ENCODE measurements at regions not wholly inside any gene's neighbourhood (a gene's known extent, or its start where the extent isn't known, plus 50 kb on each side); places are given as distances from the start of the nearest gene placed in this dataset.

GRCh38 chr2:156765043-156765442, 328.9 kb downstream of the GPD2 start:
- no peaks in the 10 kb centered on the region for H3K27me3 ChIP-seq (ENCODE audit: insufficient read depth)
- no peak overlapping the region for H3K4me3 ChIP-seq
- H3K4me1 Mint-ChIP-seq: no peaks in the 10 kb centered on the region
- no peak overlapping the region for H3K27ac Mint-ChIP-seq
- DNase-seq (ENCODE audit: low spot score) (no peak), ATAC-seq (no peak)
- no peak overlapping the region for H3K27ac ChIP-seq (ENCODE audit: low read depth)
- TF ChIP-seq EZH2phosphoT487 (IDR thresholded peaks at IDR 0.05; ENCODE audit: unreplicated experiment) (no peak), POLR2AphosphoS5 (IDR thresholded peaks at IDR 0.05; ENCODE audit: low read depth) (no peak), NANOG (IDR thresholded peaks at IDR 0.05; ENCODE audit: borderline replicate concordance) (no peak), ZNF331 (CRISPR knock-in tag; IDR thresholded peaks at IDR 0.05; ENCODE audit: low read depth) (no peak), EZH2 (IDR thresholded peaks at IDR 0.05; ENCODE audit: low read depth, unreplicated experiment) (no peak), STAT1 (IDR thresholded peaks at IDR 0.05; ENCODE audit: unreplicated experiment) (no peak), JUNB (IDR thresholded peaks at IDR 0.05; ENCODE audit: unreplicated experiment) (no peak), CREB1 (CRISPR knock-in tag; IDR thresholded peaks at IDR 0.05; ENCODE audit: low read depth) (no peak)
- TF ChIP-seq, protein P1, sequence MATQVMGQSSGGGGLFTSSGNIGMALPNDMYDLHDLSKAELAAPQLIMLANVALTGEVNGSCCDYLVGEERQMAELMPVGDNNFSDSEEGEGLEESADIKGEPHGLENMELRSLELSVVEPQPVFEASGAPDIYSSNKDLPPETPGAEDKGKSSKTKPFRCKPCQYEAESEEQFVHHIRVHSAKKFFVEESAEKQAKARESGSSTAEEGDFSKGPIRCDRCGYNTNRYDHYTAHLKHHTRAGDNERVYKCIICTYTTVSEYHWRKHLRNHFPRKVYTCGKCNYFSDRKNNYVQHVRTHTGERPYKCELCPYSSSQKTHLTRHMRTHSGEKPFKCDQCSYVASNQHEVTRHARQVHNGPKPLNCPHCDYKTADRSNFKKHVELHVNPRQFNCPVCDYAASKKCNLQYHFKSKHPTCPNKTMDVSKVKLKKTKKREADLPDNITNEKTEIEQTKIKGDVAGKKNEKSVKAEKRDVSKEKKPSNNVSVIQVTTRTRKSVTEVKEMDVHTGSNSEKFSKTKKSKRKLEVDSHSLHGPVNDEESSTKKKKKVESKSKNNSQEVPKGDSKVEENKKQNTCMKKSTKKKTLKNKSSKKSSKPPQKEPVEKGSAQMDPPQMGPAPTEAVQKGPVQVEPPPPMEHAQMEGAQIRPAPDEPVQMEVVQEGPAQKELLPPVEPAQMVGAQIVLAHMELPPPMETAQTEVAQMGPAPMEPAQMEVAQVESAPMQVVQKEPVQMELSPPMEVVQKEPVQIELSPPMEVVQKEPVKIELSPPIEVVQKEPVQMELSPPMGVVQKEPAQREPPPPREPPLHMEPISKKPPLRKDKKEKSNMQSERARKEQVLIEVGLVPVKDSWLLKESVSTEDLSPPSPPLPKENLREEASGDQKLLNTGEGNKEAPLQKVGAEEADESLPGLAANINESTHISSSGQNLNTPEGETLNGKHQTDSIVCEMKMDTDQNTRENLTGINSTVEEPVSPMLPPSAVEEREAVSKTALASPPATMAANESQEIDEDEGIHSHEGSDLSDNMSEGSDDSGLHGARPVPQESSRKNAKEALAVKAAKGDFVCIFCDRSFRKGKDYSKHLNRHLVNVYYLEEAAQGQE (IDR thresholded peaks at IDR 0.05; ENCODE audit: unreplicated experiment): no peak
- TF ChIP-seq, protein P2, sequence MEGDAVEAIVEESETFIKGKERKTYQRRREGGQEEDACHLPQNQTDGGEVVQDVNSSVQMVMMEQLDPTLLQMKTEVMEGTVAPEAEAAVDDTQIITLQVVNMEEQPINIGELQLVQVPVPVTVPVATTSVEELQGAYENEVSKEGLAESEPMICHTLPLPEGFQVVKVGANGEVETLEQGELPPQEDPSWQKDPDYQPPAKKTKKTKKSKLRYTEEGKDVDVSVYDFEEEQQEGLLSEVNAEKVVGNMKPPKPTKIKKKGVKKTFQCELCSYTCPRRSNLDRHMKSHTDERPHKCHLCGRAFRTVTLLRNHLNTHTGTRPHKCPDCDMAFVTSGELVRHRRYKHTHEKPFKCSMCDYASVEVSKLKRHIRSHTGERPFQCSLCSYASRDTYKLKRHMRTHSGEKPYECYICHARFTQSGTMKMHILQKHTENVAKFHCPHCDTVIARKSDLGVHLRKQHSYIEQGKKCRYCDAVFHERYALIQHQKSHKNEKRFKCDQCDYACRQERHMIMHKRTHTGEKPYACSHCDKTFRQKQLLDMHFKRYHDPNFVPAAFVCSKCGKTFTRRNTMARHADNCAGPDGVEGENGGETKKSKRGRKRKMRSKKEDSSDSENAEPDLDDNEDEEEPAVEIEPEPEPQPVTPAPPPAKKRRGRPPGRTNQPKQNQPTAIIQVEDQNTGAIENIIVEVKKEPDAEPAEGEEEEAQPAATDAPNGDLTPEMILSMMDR (conservative IDR thresholded peaks at IDR 0.05; ENCODE audit: low read depth in 2 of 2): no peak
- TF ChIP-seq, protein P3, sequence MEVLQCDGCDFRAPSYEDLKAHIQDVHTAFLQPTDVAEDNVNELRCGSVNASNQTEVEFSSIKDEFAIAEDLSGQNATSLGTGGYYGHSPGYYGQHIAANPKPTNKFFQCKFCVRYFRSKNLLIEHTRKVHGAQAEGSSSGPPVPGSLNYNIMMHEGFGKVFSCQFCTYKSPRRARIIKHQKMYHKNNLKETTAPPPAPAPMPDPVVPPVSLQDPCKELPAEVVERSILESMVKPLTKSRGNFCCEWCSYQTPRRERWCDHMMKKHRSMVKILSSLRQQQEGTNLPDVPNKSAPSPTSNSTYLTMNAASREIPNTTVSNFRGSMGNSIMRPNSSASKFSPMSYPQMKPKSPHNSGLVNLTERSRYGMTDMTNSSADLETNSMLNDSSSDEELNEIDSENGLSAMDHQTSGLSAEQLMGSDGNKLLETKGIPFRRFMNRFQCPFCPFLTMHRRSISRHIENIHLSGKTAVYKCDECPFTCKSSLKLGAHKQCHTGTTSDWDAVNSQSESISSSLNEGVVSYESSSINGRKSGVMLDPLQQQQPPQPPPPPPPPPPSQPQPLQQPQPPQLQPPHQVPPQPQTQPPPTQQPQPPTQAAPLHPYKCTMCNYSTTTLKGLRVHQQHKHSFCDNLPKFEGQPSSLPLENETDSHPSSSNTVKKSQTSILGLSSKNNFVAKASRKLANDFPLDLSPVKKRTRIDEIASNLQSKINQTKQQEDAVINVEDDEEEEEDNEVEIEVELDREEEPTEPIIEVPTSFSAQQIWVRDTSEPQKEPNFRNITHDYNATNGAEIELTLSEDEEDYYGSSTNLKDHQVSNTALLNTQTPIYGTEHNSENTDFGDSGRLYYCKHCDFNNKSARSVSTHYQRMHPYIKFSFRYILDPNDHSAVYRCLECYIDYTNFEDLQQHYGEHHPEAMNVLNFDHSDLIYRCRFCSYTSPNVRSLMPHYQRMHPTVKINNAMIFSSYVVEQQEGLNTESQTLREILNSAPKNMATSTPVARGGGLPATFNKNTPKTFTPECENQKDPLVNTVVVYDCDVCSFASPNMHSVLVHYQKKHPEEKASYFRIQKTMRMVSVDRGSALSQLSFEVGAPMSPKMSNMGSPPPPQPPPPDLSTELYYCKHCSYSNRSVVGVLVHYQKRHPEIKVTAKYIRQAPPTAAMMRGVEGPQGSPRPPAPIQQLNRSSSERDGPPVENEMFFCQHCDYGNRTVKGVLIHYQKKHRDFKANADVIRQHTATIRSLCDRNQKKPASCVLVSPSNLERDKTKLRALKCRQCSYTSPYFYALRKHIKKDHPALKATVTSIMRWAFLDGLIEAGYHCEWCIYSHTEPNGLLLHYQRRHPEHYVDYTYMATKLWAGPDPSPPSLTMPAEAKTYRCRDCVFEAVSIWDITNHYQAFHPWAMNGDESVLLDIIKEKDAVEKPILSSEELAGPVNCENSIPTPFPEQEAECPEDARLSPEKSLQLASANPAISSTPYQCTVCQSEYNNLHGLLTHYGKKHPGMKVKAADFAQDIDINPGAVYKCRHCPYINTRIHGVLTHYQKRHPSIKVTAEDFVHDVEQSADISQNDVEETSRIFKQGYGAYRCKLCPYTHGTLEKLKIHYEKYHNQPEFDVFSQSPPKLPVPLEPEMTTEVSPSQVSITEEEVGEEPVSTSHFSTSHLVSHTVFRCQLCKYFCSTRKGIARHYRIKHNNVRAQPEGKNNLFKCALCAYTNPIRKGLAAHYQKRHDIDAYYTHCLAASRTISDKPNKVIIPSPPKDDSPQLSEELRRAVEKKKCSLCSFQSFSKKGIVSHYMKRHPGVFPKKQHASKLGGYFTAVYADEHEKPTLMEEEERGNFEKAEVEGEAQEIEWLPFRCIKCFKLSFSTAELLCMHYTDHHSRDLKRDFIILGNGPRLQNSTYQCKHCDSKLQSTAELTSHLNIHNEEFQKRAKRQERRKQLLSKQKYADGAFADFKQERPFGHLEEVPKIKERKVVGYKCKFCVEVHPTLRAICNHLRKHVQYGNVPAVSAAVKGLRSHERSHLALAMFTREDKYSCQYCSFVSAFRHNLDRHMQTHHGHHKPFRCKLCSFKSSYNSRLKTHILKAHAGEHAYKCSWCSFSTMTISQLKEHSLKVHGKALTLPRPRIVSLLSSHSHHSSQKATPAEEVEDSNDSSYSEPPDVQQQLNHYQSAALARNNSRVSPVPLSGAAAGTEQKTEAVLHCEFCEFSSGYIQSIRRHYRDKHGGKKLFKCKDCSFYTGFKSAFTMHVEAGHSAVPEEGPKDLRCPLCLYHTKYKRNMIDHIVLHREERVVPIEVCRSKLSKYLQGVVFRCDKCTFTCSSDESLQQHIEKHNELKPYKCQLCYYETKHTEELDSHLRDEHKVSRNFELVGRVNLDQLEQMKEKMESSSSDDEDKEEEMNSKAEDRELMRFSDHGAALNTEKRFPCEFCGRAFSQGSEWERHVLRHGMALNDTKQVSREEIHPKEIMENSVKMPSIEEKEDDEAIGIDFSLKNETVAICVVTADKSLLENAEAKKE (CRISPR knock-in tag; IDR thresholded peaks at IDR 0.05): no peak
- TF ChIP-seq, protein P4, sequence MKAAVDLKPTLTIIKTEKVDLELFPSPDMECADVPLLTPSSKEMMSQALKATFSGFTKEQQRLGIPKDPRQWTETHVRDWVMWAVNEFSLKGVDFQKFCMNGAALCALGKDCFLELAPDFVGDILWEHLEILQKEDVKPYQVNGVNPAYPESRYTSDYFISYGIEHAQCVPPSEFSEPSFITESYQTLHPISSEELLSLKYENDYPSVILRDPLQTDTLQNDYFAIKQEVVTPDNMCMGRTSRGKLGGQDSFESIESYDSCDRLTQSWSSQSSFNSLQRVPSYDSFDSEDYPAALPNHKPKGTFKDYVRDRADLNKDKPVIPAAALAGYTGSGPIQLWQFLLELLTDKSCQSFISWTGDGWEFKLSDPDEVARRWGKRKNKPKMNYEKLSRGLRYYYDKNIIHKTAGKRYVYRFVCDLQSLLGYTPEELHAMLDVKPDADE (IDR thresholded peaks at IDR 0.05): no peak
- no peaks in the 10 kb centered on the region for H4K20me1 ChIP-seq (replicated peaks; ENCODE audit: insufficient read depth)
- no peaks in the 10 kb centered on the region for H3K27me3 Mint-ChIP-seq (ENCODE audit: insufficient read depth, low read depth, poor library complexity)
- no peaks in the 10 kb centered on the region for H3K79me2 ChIP-seq (replicated peaks; ENCODE audit: insufficient read depth)
- H3F3A ChIP-seq (replicated peaks; ENCODE audit: low read depth): no peaks in the 10 kb centered on the region
- H3K36me3 ChIP-seq (ENCODE audit: insufficient read depth): no peaks in the 10 kb centered on the region
- H2AFZ ChIP-seq: no peak overlapping the region
- peaks cover 3% of the 10 kb centered on the region; the same call in 1 of the 3 replicates for H3K36me3 Mint-ChIP-seq (ENCODE audit: low read depth)
- no peaks in the 10 kb centered on the region; the same call in 1 of the 3 replicates for H3K9me3 Mint-ChIP-seq
- H3K4me3 Mint-ChIP-seq: no peak overlapping the region
- no peak overlapping the region for H3K4me2 ChIP-seq
- H3K4me1 ChIP-seq (ENCODE audit: insufficient read depth): no peaks in the 10 kb centered on the region
- H3K9me2 ChIP-seq (ENCODE audit: insufficient read depth): 0 out of 2 replicates have a peak, but pooled peaks cover 8% of the 10 kb centered on the region
